SW 1271 (cell line): ENCODE measurements at regions not wholly inside any gene's neighbourhood (a gene's known extent, or its start where the extent isn't known, plus 50 kb on each side); places are given as distances from the start of the nearest gene placed in this dataset.

Source experiments
- DNase-seq, 2 experiments: peaks; one replicate each; lab custom pipeline; 2025; lab: John Stamatoyannopoulos, UW

GRCh38 chr10:113420057-113420732, 132.7 kb upstream of the HABP2 start:
- DNase-seq = no peak

- no peak for DNase-seq
Observed at GRCh38 chr10:113420733-113421675, 131.8 kb upstream of the HABP2 start.

GRCh38 chr10:113422371-113422770, 130.5 kb upstream of the HABP2 start:
- no peak for DNase-seq

- DNase-seq = no peak
Observed at GRCh38 chr10:113423981-113424721, 128.7 kb upstream of the HABP2 start.

GRCh38 chr10:113425008-113425407, 127.8 kb upstream of the HABP2 start:
- DNase-seq = no peak

GRCh38 chr10:113425541-113425951, 127.3 kb upstream of the HABP2 start:
- DNase-seq = no peak

- no peak for DNase-seq
Observed at GRCh38 chr10:113426181-113426877, 126.5 kb upstream of the HABP2 start.

GRCh38 chr10:113427236-113427735, 125.6 kb upstream of the HABP2 start:
- DNase-seq = no peak

- no peak for DNase-seq
Observed at GRCh38 chr10:113427811-113428558, 124.9 kb upstream of the HABP2 start.

GRCh38 chr10:113430634-113431397, 122.0 kb upstream of the HABP2 start:
- no peak for DNase-seq

- no peak for DNase-seq
Observed at GRCh38 chr10:113431398-113432160, 121.3 kb upstream of the HABP2 start.

GRCh38 chr10:113433711-113434110, 119.1 kb upstream of the HABP2 start:
- no peak for DNase-seq

- no peak for DNase-seq
Observed at GRCh38 chr10:113434315-113434714, 118.5 kb upstream of the HABP2 start.

GRCh38 chr10:113434950-113435349, 117.9 kb upstream of the HABP2 start:
- no peak for DNase-seq

GRCh38 chr10:113435881-113436280, 117.0 kb upstream of the HABP2 start:
- no peak for DNase-seq

- no peak for DNase-seq
Observed at GRCh38 chr10:113436851-113437250, 116.0 kb upstream of the HABP2 start.

GRCh38 chr10:113438652-113439051, 114.2 kb upstream of the HABP2 start:
- DNase-seq = no peak

- DNase-seq = no peak
Observed at GRCh38 chr10:113441220-113441619, 111.6 kb upstream of the HABP2 start.

- no peak for DNase-seq
Observed at GRCh38 chr10:113441686-113442270, 111.1 kb upstream of the HABP2 start.
